Naive thymus-derived CD4-positive, alpha-beta T cell (primary cell): ENCODE measurements at regions not wholly inside any gene's neighbourhood (a gene's known extent, or its start where the extent isn't known, plus 50 kb on each side); places are given as distances from the start of the nearest gene placed in this dataset.
"Not testable (repeated sequence)": the region's sequence is repeated elsewhere in the genome, so short reads cannot be mapped to it uniquely, and the experiment has no call there.

Experiments
- ATAC-seq: fragments of 150-1000 bp; cut with Tn5 transposase; 2 replicates; pipeline ENCODE4 v1.10.0; 2021; ENCODE audit warnings: mild to moderate bottlenecking, moderate library complexity
- CTCF ChIA-PET: fragments of 350-600 bp; sonication (Branson Sonifier 250); formaldehyde crosslinking; loops from one replicate; lab custom pipeline; 2021; ENCODE audit warnings: antibody characterized with exemption; lab: Charles Lee
- POLR2A ChIA-PET: fragments of 350-600 bp; sonication (Branson Sonifier 250); formaldehyde crosslinking; loops from one replicate; lab custom pipeline; 2021; ENCODE audit warnings: antibody characterized with exemption, inconsistent platforms; lab: Charles Lee
- DNase-seq, 9 donors: peaks; one replicate each; pipeline versions ENCODE4 v3.0.0 to v3.0.0-alpha.2; 2020 to 2022; ENCODE audit warnings: mixed read lengths in 1 of 9
- H3K27ac ChIP-seq: one replicate; pipeline ENCODE4 v1.7.0; 2013; ENCODE audit warnings: mild to moderate bottlenecking, low read depth, low read length, moderate library complexity
- H3K27me3 ChIP-seq, 2 donors: one replicate each; pipeline ENCODE4 v1.7.0; 2013; ENCODE audit warnings: low read length in 2 of 2, mild to moderate bottlenecking in 2 of 2, moderate library complexity in 2 of 2; ENCODE audit not compliant: control insufficient read depth in 2 of 2, insufficient read depth in 2 of 2
- H3K36me3 ChIP-seq, 3 experiments: 1 replicate in 2 of 3; 2 replicates in 1 of 3; pipeline ENCODE4 v1.7.0; 2013; ENCODE audit warnings: low read length in 3 of 3, mild to moderate bottlenecking in 3 of 3, moderate library complexity in 1 of 3; ENCODE audit not compliant: insufficient read depth in 3 of 3, control insufficient read depth in 2 of 3
- H3K4me1 ChIP-seq, 2 donors: one replicate each; pipeline ENCODE4 v1.7.0; 2013; ENCODE audit warnings: low read length in 2 of 2, mild to moderate bottlenecking in 2 of 2, moderate library complexity in 1 of 2; ENCODE audit not compliant: control insufficient read depth in 2 of 2, insufficient read depth in 2 of 2
- H3K4me3 ChIP-seq: 2 replicates; pipeline ENCODE4 v1.7.0; 2013; ENCODE audit warnings: mild to moderate bottlenecking, low read length
- H3K9me3 ChIP-seq, 3 experiments: 1 replicate in 2 of 3; 2 replicates in 1 of 3; pipeline ENCODE4 v1.7.0; 2013; ENCODE audit warnings: low read length in 3 of 3; ENCODE audit not compliant: control insufficient read depth in 2 of 3
- H3K27ac Mint-ChIP-seq, 9 donors: one replicate each; pipeline ENCODE4 v1.8.0; 2020 to 2022; ENCODE audit warnings: mixed read lengths in 9 of 9, mild to moderate bottlenecking in 8 of 9, moderate library complexity in 5 of 9, inconsistent platforms in 2 of 9
- H3K27me3 Mint-ChIP-seq, 5 donors: one replicate each; pipeline ENCODE4 v1.8.0; 2021 to 2022; ENCODE audit warnings: mixed read lengths in 5 of 5, mild to moderate bottlenecking in 1 of 5
- H3K36me3 Mint-ChIP-seq, 5 donors: one replicate each; pipeline ENCODE4 v1.8.0; 2020 to 2022; ENCODE audit warnings: mixed read lengths in 5 of 5, mild to moderate bottlenecking in 3 of 5, inconsistent platforms in 1 of 5
- H3K4me1 Mint-ChIP-seq, 7 donors: one replicate each; pipeline ENCODE4 v1.8.0; 2020 to 2022; ENCODE audit warnings: mixed read lengths in 7 of 7, mild to moderate bottlenecking in 3 of 7, inconsistent platforms in 1 of 7
- H3K4me3 Mint-ChIP-seq, 10 donors: one replicate each; pipeline ENCODE4 v1.8.0; 2020 to 2022; ENCODE audit warnings: mild to moderate bottlenecking in 10 of 10, mixed read lengths in 10 of 10, moderate library complexity in 6 of 10, inconsistent platforms in 2 of 10
- H3K9me3 Mint-ChIP-seq, 11 donors: one replicate each; pipeline ENCODE4 v1.8.0; 2020 to 2022; ENCODE audit warnings: mixed read lengths in 11 of 11, mild to moderate bottlenecking in 4 of 11, inconsistent platforms in 1 of 11, moderate library complexity in 1 of 11
- intact Hi-C, 2 donors: fragments of 100-400 bp; cut with micrococcal nuclease; formaldehyde crosslinking; loops; one replicate each; pipeline ENCODE4 v1.15.1; 2023

- no peak overlapping the region for H3K27ac ChIP-seq
- peaks cover 0 to 47% of the 10 kb centered on the region in 2 donors for H3K4me1 ChIP-seq
- H3K9me3 ChIP-seq, result no peaks in the 10 kb centered on the region
- H3K4me3 ChIP-seq, result no peak overlapping the region
- ATAC-seq (no peak), DNase-seq (no peak)
- POLR2A ChIA-PET, result interaction anchor here (0.8 to 1.5 kb wide), 4 partner anchors 11 to 40 kb away, joined by 3 to 6 read pairs (median 4); no protein-coding TSS in a partner anchor
- H3K36me3 ChIP-seq, result no peaks in the 10 kb centered on the region
- Mint-ChIP-seq H3K9me3 (no peaks in the 10 kb centered on the region), H3K27me3 (no peaks in the 10 kb centered on the region), H3K27ac (peak overlapping the region in 2 of 9 donors; percentile 5 to 60), H3K4me1 (peaks cover 40 to 85% (median 79%) of the 10 kb centered on the region in 7 donors), H3K4me3 (peak overlapping the region in 5 of 10 donors; percentile 16 to 55 (median 48)), H3K36me3 (peaks cover 0 to 1% (median 0%) of the 10 kb centered on the region in 5 donors)
- CTCF ChIA-PET, result no interaction called here
- H3K27me3 ChIP-seq, result no peaks in the 10 kb centered on the region
- intact Hi-C loops, result loop anchor here in 1 of 2 donors (2.0 kb wide), 1 partner anchor 14 kb away; no protein-coding TSS in a partner anchor
These were observed 485.8 kb upstream of the PROK2 start for GRCh38 chr3:72270730-72271129.

DNA sequence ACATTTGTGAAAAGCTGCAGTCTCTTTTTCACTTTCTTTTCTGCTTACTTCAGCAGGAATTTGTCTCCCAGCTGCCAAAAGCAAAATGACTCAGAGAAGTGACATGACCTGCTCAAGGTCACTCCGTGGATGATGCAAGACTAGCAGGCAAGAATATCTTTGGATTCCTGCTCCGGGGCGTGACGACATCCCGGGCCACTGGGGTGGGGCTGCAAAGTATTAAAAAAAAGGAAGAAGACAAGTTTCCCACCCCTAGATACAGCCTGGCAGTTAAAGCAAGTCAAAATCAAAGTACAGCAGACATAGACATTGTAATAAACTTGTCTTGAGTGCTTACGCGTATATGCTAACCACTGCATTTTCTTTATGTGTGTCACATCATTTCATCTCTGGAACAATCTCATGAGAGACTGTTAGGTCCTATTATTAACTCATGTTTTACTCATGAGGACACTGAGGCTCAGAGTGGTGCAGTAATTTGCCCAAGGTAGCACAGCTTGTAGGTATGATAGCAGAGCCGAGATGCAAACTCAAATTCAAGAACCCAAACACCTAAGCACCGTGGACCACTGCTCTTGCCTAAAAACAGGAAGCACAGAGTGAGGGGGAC, 485.2 kb upstream of the PROK2 start:
- Mint-ChIP-seq H3K27me3 (no peaks in the 10 kb centered on the region), H3K4me3 (peak overlapping the region in 5 of 10 donors; percentile 26 to 55 (median 49)), H3K27ac (peak overlapping the region in 6 of 9 donors; percentile 5 to 83 (median 34)), H3K4me1 (peaks cover 38 to 80% (median 74%) of the 10 kb centered on the region in 7 donors), H3K36me3 (peaks cover 0 to 1% (median 0%) of the 10 kb centered on the region in 5 donors), H3K9me3 (no peaks in the 10 kb centered on the region)
- peak; percentile 72 for ATAC-seq
- ChIA-PET POLR2A (interaction anchor here (1.0 to 1.5 kb wide), 2 partner anchors 12 kb away, joined by 3 to 4 read pairs; no protein-coding TSS in a partner anchor), CTCF (no interaction called here)
- H3K9me3 ChIP-seq, result no peaks in the 10 kb centered on the region
- H3K27ac ChIP-seq, result no peak overlapping the region
- no peaks in the 10 kb centered on the region for H3K27me3 ChIP-seq
- no peak for DNase-seq
- intact Hi-C loops, result loop anchor here in 1 of 2 donors (2.0 kb wide), 1 partner anchor 13 kb away; no protein-coding TSS in a partner anchor
- H3K4me1 ChIP-seq, result peaks cover 0 to 42% of the 10 kb centered on the region in 2 donors
- H3K4me3 ChIP-seq, result no peak overlapping the region
- no peaks in the 10 kb centered on the region for H3K36me3 ChIP-seq

DNA sequence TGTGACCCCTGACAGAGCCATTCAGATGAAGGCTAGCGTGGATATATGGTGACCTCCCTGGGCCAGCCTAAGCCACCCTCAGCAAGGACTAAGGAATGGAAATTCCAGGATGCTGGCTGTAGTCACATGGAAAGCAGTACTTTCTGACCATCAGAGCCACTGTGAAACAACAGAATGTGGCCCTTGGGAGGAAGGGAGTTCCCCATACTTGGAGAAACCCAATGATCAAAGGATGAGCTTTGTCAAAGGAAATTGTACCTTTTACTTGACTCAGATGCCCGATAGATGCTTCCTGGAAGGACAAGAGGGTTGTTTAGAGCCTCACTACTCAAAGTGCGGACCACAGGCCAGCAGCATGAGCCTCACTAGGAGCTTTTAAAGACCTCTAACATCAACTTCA, 484.5 kb upstream of the PROK2 start:
- CTCF ChIA-PET, result no interaction called here
- Mint-ChIP-seq H3K4me1 (peaks cover 32 to 73% (median 67%) of the 10 kb centered on the region in 7 donors), H3K9me3 (no peaks in the 10 kb centered on the region), H3K4me3 (peak overlapping the region in 1 of 10 donors; percentile 48), H3K27me3 (no peaks in the 10 kb centered on the region), H3K27ac (no peak overlapping the region), H3K36me3 (peaks cover 0 to 1% (median 0%) of the 10 kb centered on the region in 5 donors)
- Histone ChIP-seq H3K9me3 (no peaks in the 10 kb centered on the region), H3K27ac (no peak overlapping the region), H3K4me1 (peaks cover 0 to 37% of the 10 kb centered on the region in 2 donors), H3K27me3 (no peaks in the 10 kb centered on the region), H3K36me3 (no peaks in the 10 kb centered on the region), H3K4me3 (no peak overlapping the region)
- intact Hi-C loops, result loop anchor here in 1 of 2 donors (5.0 kb wide), 1 partner anchor 392 kb away; no protein-coding TSS in a partner anchor
- POLR2A ChIA-PET, result interaction anchor here (1.0 kb wide), 1 partner anchor 11 kb away, joined by 3 read pairs; no protein-coding TSS in a partner anchor
- ATAC-seq, result no peak
- DNase-seq, result no peak

- POLR2A ChIA-PET, result interaction anchor here (0.7 kb wide), 1 partner anchor 19 kb away, joined by 3 read pairs; no protein-coding TSS in a partner anchor
These were observed 482.1 kb upstream of the PROK2 start for GRCh38 chr3:72266921-72267524.

DNA sequence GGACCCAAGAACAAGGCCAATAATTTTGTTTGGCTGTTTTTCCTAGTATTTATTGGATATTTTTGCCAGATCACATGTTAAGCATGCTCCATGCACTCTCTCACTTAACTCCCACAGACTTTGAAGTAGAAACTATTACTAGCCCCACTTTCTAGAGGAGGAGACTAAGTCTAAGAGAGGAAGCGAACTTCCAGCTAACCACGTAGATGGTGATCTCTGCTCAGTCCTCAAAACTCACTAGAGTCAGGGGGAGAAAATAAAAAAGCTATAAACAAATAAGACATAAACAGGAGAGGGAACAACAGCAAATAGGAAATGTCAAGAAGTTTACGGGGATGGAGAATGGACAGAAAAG, 481.0 kb upstream of the PROK2 start:
- H3K27ac ChIP-seq, result no peak overlapping the region
- no peak overlapping the region for H3K4me3 ChIP-seq
- peaks cover 0 to 19% of the 10 kb centered on the region in 2 donors for H3K4me1 ChIP-seq
- intact Hi-C loops, result loop anchor here in 1 of 2 donors (5.0 kb wide), 1 partner anchor 389 kb away; no protein-coding TSS in a partner anchor
- Mint-ChIP-seq H3K36me3 (peaks cover 0 to 1% (median 0%) of the 10 kb centered on the region in 5 donors), H3K27ac (peak overlapping the region in 1 of 9 donors; percentile 82), H3K27me3 (peaks cover 0 to 3% (median 0%) of the 10 kb centered on the region in 5 donors), H3K4me3 (no peak overlapping the region), H3K9me3 (no peaks in the 10 kb centered on the region), H3K4me1 (peaks cover 11 to 50% (median 42%) of the 10 kb centered on the region in 7 donors)
- ATAC-seq (no peak), DNase-seq (no peak)
- ChIA-PET POLR2A (interaction anchor here (0.6 kb wide), 1 partner anchor 61 kb away, joined by 4 read pairs; no protein-coding TSS in a partner anchor), CTCF (no interaction called here)
- H3K36me3 ChIP-seq, result no peaks in the 10 kb centered on the region
- no peaks in the 10 kb centered on the region for H3K27me3 ChIP-seq
- no peaks in the 10 kb centered on the region for H3K9me3 ChIP-seq

More at GRCh38 chr3:72266921-72267524, 482.1 kb upstream of the PROK2 start:
- H3K4me3 ChIP-seq, H3K27me3 ChIP-seq, H3K36me3 Mint-ChIP-seq, CTCF ChIA-PET, DNase-seq, H3K27me3 Mint-ChIP-seq, H3K9me3 ChIP-seq, ATAC-seq, H3K36me3 ChIP-seq, H3K9me3 Mint-ChIP-seq, H3K27ac ChIP-seq, H3K4me3 Mint-ChIP-seq: not testable (repeated sequence)
- H3K4me1 Mint-ChIP-seq, result peaks cover 18 to 53% (median 45%) of the 10 kb centered on the region in 7 donors
- peak overlapping the region in 1 of 9 donors; percentile 73 for H3K27ac Mint-ChIP-seq
- intact Hi-C loops, result loop anchor here in 1 of 2 donors (5.0 kb wide), 1 partner anchor 390 kb away; no protein-coding TSS in a partner anchor
- H3K4me1 ChIP-seq, result peaks cover 0 to 27% of the 10 kb centered on the region in 2 donors

GRCh38 chr3:72265256-72266015, 480.5 kb upstream of the PROK2 start:
- no peak for ATAC-seq
- CTCF ChIA-PET, result interaction anchor here (0.9 kb wide), 1 partner anchor 15 kb away, joined by 5 read pairs; no protein-coding TSS in a partner anchor
- DNase-seq, result no peak
- H3K9me3 ChIP-seq, result no peaks in the 10 kb centered on the region
- H3K36me3 Mint-ChIP-seq, result peaks cover 0 to 1% (median 0%) of the 10 kb centered on the region in 5 donors
- intact Hi-C loops, result loop anchor here in 1 of 2 donors (1.0 to 5.0 kb wide), 2 partner anchors 339 to 388 kb away; no protein-coding TSS in a partner anchor
- no peak overlapping the region for H3K4me3 ChIP-seq
- no peak overlapping the region for H3K27ac Mint-ChIP-seq
- H3K4me1 ChIP-seq, result peaks cover 0 to 13% of the 10 kb centered on the region in 2 donors
- H3K27me3 ChIP-seq, result no peaks in the 10 kb centered on the region
- no peaks in the 10 kb centered on the region for H3K9me3 Mint-ChIP-seq
- peaks cover 0 to 3% (median 0%) of the 10 kb centered on the region in 5 donors for H3K27me3 Mint-ChIP-seq
- H3K27ac ChIP-seq, result no peak overlapping the region
- H3K4me3 Mint-ChIP-seq, result no peak overlapping the region
- H3K36me3 ChIP-seq, result no peaks in the 10 kb centered on the region
- POLR2A ChIA-PET, result interaction anchor here (0.6 kb wide), 1 partner anchor 61 kb away, joined by 4 read pairs; no protein-coding TSS in a partner anchor
- H3K4me1 Mint-ChIP-seq, result peaks cover 6 to 50% (median 39%) of the 10 kb centered on the region in 7 donors
